D721Med (cell line): ENCODE measurements at regions not wholly inside any gene's neighbourhood (a gene's known extent, or its start where the extent isn't known, plus 50 kb on each side); places are given as distances from the start of the nearest gene placed in this dataset.
"Not testable (repeated sequence)": the region's sequence is repeated elsewhere in the genome, so short reads cannot be mapped to it uniquely, and the experiment has no call there.

Experiments
- DNase-seq: peaks from one replicate; pipeline ENCODE4 v3.0.0; 2011; ENCODE audit warnings: low spot score; ENCODE audit not compliant: insufficient read length
- FAIRE-seq: peaks from 2 replicates; lab custom pipeline; 2011; peaks lifted over from hg19 to GRCh38; lab: Jason Lieb, UNC
- TF ChIP-seq, protein P1 (sequence below): IDR thresholded peaks from 2 replicates; pipeline ENCODE4 v1.5.1; 2012; ENCODE audit warnings: mild to moderate bottlenecking, control low read depth; ENCODE audit not compliant: insufficient read depth; ENCODE audit errors: missing control alignments

DNA sequence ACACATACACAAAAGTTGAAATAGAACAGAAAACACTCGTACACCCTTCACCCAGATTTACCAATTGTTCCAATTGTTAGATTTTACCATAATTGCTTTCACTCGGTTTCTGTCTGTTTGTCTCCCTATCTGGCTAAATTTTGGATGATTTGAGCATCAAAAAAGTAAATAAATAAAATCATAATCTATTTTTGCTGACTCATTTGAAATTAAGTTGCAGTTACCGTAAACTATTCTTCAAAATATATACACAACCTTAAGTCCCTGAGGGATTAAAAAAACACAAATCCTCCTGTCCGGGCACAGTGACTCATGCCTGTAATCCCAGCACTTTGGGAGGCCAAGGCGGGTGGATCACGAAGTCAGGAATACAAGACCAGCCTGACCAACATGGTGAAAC, 81.3 kb upstream of the SYT9 start:
- FAIRE-seq (no peak), DNase-seq (no peak)
- TF ChIP-seq, protein P1, sequence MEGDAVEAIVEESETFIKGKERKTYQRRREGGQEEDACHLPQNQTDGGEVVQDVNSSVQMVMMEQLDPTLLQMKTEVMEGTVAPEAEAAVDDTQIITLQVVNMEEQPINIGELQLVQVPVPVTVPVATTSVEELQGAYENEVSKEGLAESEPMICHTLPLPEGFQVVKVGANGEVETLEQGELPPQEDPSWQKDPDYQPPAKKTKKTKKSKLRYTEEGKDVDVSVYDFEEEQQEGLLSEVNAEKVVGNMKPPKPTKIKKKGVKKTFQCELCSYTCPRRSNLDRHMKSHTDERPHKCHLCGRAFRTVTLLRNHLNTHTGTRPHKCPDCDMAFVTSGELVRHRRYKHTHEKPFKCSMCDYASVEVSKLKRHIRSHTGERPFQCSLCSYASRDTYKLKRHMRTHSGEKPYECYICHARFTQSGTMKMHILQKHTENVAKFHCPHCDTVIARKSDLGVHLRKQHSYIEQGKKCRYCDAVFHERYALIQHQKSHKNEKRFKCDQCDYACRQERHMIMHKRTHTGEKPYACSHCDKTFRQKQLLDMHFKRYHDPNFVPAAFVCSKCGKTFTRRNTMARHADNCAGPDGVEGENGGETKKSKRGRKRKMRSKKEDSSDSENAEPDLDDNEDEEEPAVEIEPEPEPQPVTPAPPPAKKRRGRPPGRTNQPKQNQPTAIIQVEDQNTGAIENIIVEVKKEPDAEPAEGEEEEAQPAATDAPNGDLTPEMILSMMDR, result no peak

DNA sequence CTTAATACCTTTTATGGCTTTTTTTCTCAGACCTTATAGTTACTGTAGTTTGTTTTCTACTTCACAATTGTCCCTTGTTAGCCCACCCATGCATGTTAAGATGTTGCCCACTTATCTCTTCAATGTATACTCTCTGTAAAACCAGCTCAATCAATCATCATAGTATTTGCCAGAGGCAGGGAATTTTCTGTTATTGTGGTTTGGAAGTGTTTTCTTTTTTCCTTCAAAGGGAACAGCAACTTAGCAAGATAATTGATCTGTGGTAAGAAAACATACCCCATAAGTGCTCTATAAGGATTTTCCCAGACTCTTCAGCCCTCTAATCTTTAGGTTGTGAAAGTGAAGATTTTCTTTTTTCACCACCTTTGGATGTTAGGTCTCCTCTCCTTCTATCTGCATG, 76.7 kb upstream of the SYT9 start:
- TF ChIP-seq, protein P1, result no peak
- no peak for DNase-seq
- no peak for FAIRE-seq

DNA sequence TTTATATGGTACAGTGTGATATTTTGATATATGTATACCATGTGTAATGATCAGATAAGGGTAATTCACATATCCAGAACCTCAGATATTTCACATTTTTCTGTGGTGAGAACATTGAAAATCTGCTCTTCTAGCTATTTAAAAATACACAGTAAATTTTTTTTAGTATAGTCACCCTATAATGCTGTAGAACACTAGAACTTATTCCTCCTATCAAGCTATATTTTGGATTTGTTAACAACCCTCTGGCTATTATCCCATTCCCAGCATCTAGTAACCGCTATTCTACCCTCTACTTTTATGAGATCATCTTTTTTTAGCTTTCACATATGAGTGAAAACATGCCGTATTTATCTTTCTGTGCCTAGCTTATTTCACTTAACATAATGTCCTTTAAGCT, 65.5 kb upstream of the SYT9 start:
- no peak for DNase-seq
- TF ChIP-seq, protein P1, result no peak
- FAIRE-seq, result no peak

DNA sequence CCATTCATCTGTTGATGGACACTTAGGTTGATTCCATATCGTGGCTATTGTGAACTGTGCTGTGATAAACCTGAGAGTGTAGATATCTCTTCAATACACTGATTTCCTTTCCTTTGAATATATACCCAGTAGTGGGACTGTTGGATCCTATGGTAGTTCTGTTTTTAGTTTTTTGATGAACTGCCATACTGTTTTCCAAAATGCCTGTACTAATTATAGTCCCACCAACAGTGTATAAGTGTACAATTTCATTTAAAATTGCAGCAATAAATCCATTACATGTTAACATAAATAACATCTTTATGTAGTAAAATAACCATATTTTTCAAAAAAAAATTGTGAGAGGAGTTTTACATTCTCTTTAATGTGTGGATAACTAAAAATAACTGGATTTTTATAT, 65.0 kb upstream of the SYT9 start:
- no peak for FAIRE-seq
- TF ChIP-seq, protein P1, result no peak
- DNase-seq, result no peak

DNA sequence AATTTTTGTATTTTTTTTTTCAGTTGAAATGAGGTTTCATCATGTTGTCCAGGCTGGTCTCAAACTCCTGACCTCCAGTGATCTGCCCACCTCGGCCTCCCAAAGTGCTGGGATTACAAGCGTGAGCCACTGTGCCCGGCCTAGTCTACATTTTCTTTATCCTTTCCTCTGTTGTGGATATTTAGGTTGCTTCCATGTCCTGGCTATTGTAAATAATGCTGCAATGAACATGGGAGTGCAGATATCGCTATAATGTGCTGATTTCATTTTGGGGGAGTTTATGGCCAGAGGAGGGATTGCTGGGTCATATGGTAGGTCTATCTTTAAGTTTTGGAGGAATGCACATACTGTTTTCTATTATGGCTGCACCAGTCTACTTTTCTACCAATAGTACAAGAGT, 58.9 kb upstream of the SYT9 start:
- FAIRE-seq, DNase-seq: not testable (repeated sequence)

DNA sequence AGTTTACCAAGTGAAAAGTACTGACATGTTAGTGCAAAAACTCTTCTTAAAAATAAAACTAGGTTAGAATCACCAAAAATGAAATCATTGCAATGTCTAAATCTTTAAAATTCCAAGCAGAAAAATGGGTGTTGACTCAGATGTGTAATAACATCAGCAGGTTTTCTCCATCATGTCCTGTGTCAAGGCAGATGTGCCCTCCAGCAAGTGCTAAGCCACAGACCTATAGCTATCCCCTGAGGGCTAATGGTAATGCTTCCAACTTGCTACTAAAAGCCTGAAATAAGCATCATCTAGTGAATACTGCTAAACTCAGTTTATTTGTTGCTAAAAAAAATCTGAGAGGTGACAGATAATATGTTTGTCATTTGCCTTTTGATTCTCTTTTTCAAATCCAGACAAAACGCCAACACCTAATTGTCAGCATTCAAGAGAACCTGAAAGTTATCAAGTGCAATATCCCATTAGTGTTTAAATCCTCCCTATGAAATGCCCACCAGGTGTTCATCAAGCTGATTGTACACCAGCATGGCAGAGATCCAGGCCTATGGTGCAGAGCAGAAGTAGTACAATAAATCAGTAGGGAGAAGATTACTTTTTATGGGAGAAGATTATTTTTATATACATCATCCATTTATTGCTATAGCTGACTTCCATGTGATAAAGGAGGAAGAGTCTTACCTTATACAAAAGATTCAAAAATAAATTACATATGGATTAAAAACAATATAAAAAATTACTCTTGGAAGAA, 55.1 kb upstream of the SYT9 start:
- TF ChIP-seq, protein P1, result no peak
- DNase-seq (no peak), FAIRE-seq (no peak)

DNA sequence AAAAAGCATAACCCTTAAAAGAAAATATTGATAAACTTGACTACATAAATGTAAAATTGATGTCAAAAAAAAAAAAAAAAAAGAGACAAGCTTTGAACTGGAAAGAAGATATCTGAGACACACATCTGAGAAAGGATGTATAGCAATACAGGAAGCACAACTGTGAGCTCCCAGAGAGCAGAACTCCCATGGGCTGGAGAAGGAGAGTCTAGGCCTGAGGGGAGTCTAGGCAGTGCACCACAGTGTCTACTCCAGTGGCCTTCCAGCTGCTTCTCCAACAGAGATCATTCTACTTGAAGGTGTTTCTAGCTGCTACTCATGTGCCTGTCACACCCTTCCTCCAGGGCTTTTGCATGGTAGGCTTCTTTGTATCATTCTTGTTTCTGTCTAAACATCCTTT, 54.2 kb upstream of the SYT9 start:
- no peak for DNase-seq
- TF ChIP-seq, protein P1, result no peak
- FAIRE-seq, result no peak
